ENCODE measurements at regions not wholly inside any gene's neighbourhood (a gene's known extent, or its start where the extent isn't known, plus 50 kb on each side); places are given as distances from the start of the nearest gene placed in this dataset.
"Not testable (repeated sequence)": the region's sequence is repeated elsewhere in the genome, so short reads cannot be mapped to it uniquely, and the experiment has no call there.

DNA sequence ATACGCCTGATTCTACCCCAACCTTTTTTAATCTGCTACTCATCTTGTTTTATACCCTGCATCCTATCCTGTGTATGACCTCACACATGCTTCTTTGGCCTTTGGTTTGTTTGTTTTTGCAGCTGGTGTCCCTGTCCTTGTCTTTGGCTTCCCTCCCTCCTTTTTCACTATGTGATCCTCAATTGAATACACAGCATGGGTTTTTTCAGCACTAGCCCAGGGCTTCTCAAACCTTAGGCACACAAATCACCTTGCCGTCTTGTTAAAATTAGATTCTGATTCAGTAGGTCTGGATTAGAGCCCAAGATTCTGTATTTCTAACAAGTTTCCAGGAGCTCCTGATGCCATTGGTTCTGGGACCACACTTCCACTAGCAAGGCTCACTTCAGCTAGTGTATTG lies 321.5 kb upstream of the MAN1A1 start:
- CTCF ChIA-PET: no interaction called here
- Mint-ChIP-seq H3K9me3 (ENCODE audit: low read depth, unreplicated experiment) (no peaks in the 10 kb centered on the region), H3K36me3 (ENCODE audit: insufficient read depth, unreplicated experiment) (no peaks in the 10 kb centered on the region), H3K4me3 (ENCODE audit: low read depth, unreplicated experiment) (no peak overlapping the region), H3K27me3 (ENCODE audit: unreplicated experiment) (no peaks in the 10 kb centered on the region), H3K27ac (ENCODE audit: unreplicated experiment) (no peak overlapping the region), H3K4me1 (ENCODE audit: low read depth, unreplicated experiment) (no peaks in the 10 kb centered on the region)
- DNase-seq: no peak
- intact Hi-C loops (cut with micrococcal nuclease; ENCODE audit: unreplicated experiment): no loop called here
- TF ChIP-seq, protein P1, sequence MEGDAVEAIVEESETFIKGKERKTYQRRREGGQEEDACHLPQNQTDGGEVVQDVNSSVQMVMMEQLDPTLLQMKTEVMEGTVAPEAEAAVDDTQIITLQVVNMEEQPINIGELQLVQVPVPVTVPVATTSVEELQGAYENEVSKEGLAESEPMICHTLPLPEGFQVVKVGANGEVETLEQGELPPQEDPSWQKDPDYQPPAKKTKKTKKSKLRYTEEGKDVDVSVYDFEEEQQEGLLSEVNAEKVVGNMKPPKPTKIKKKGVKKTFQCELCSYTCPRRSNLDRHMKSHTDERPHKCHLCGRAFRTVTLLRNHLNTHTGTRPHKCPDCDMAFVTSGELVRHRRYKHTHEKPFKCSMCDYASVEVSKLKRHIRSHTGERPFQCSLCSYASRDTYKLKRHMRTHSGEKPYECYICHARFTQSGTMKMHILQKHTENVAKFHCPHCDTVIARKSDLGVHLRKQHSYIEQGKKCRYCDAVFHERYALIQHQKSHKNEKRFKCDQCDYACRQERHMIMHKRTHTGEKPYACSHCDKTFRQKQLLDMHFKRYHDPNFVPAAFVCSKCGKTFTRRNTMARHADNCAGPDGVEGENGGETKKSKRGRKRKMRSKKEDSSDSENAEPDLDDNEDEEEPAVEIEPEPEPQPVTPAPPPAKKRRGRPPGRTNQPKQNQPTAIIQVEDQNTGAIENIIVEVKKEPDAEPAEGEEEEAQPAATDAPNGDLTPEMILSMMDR (IDR thresholded peaks at IDR 0.05; ENCODE audit: unreplicated experiment): no peak
- no TSS peak for BruUV-seq (replicated peaks)

DNA sequence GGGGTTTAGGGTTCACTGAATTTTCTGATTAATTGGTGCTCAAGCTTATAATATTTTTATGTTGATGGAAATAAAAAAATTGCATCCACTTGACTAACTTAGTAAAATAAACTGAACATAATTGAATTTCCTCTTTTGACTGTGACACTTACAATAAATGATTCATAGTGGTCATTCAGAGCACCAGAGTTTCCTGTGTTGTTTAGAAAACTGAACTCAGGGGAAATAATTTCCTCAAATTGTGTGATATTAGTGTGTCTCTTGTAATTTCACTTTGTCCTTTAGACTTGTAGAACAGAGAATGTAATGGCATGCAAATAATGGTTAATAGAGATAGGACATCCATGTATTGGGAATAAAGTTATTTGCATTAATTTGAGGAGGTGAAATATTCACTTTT lies 319.7 kb upstream of the MAN1A1 start:
- no peak for DNase-seq
- TF ChIP-seq, protein P1 (IDR thresholded peaks at IDR 0.05; ENCODE audit: unreplicated experiment): no peak
- Mint-ChIP-seq H3K9me3 (ENCODE audit: low read depth, unreplicated experiment) (no peaks in the 10 kb centered on the region), H3K4me1 (ENCODE audit: low read depth, unreplicated experiment) (no peaks in the 10 kb centered on the region), H3K27me3 (ENCODE audit: unreplicated experiment) (no peaks in the 10 kb centered on the region), H3K27ac (ENCODE audit: unreplicated experiment) (no peak overlapping the region), H3K4me3 (ENCODE audit: low read depth, unreplicated experiment) (no peak overlapping the region), H3K36me3 (ENCODE audit: insufficient read depth, unreplicated experiment) (no peaks in the 10 kb centered on the region)
- CTCF ChIA-PET: no interaction called here
- no TSS peak for BruUV-seq (replicated peaks)
- intact Hi-C loops (cut with micrococcal nuclease; ENCODE audit: unreplicated experiment): no loop called here

GRCh38 chr6:119665432-119665831 lies 315.9 kb upstream of the MAN1A1 start:
- H3K4me1 Mint-ChIP-seq (ENCODE audit: low read depth, unreplicated experiment); H3K9me3 Mint-ChIP-seq (ENCODE audit: low read depth, unreplicated experiment); H3K27ac Mint-ChIP-seq (ENCODE audit: unreplicated experiment); H3K36me3 Mint-ChIP-seq (ENCODE audit: insufficient read depth, unreplicated experiment); BruUV-seq (replicated peaks); H3K4me3 Mint-ChIP-seq (ENCODE audit: low read depth, unreplicated experiment); CTCF ChIA-PET; DNase-seq; intact Hi-C loops (cut with micrococcal nuclease; ENCODE audit: unreplicated experiment); H3K27me3 Mint-ChIP-seq (ENCODE audit: unreplicated experiment): not testable (repeated sequence)

DNA sequence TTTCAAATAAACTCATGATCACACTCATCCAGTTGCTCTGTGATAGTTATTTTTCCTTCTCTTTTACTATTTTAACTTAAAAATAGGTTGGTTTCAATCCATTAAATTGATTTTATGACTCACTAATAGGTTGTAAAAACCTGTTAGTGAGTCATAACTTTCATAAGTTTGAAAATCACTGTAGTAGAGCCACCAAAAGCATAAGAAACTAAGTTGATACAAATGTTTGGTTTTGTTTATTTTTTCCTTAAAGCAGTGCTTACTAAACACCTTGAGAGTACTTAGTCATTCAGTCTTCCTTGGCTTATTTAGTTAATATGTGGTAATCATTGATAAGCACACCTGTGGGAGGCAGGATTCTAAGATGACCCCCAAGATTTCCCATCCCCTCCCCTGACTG lies 312.1 kb upstream of the MAN1A1 start:
- Mint-ChIP-seq H3K4me1 (ENCODE audit: low read depth, unreplicated experiment) (no peaks in the 10 kb centered on the region), H3K36me3 (ENCODE audit: insufficient read depth, unreplicated experiment) (no peaks in the 10 kb centered on the region), H3K9me3 (ENCODE audit: low read depth, unreplicated experiment) (no peaks in the 10 kb centered on the region), H3K4me3 (ENCODE audit: low read depth, unreplicated experiment) (no peak overlapping the region), H3K27me3 (ENCODE audit: unreplicated experiment) (no peaks in the 10 kb centered on the region), H3K27ac (ENCODE audit: unreplicated experiment) (no peak overlapping the region)
- no peak for DNase-seq
- CTCF ChIA-PET: interaction anchor here (0.6 kb wide), 1 partner anchor 89 kb away, joined by 6 read pairs; no protein-coding TSS in a partner anchor
- TF ChIP-seq, protein P1 (IDR thresholded peaks at IDR 0.05; ENCODE audit: unreplicated experiment): no peak
- intact Hi-C loops (cut with micrococcal nuclease; ENCODE audit: unreplicated experiment): no loop called here
- no TSS peak for BruUV-seq (replicated peaks)

DNA sequence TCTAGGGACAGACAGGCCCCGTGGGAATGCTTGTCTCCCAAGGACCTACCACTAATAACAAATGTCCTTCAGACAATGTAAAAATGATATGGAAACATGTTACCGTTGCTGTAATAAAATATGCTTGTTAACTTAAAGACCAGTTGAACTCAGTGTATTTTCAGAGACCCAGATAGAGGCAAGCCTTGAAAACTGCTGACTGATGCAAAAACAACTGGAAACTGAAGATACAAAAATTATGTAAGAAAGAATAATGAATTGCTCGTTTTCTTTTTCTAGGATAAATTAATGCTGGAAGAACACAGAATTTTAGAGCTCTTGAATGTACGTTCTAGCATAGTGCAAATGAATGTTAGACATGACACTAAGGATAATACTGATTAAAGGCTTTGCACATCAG lies 311.5 kb upstream of the MAN1A1 start:
- H3K4me3 Mint-ChIP-seq (ENCODE audit: low read depth, unreplicated experiment): no peak overlapping the region
- no peaks in the 10 kb centered on the region for H3K36me3 Mint-ChIP-seq (ENCODE audit: insufficient read depth, unreplicated experiment)
- BruUV-seq (replicated peaks): no TSS peak
- DNase-seq: no peak
- H3K27ac Mint-ChIP-seq (ENCODE audit: unreplicated experiment): no peak overlapping the region
- H3K9me3 Mint-ChIP-seq (ENCODE audit: low read depth, unreplicated experiment): no peaks in the 10 kb centered on the region
- TF ChIP-seq, protein P1 (IDR thresholded peaks at IDR 0.05; ENCODE audit: unreplicated experiment): no peak
- no peaks in the 10 kb centered on the region for H3K27me3 Mint-ChIP-seq (ENCODE audit: unreplicated experiment)
- CTCF ChIA-PET: no interaction called here
- intact Hi-C loops (cut with micrococcal nuclease; ENCODE audit: unreplicated experiment): no loop called here
- H3K4me1 Mint-ChIP-seq (ENCODE audit: low read depth, unreplicated experiment): no peaks in the 10 kb centered on the region

All from Calu3 (cell line).